Lower leg skin (tissue), 4 donors: ENCODE measurements at regions not wholly inside any gene's neighbourhood (a gene's known extent, or its start where the extent isn't known, plus 50 kb on each side); places are given as distances from the start of the nearest gene placed in this dataset.

ENCODE experiments used
- DNase-seq, 2 donors: peaks; one replicate each; pipeline ENCODE4 v3.0.0-alpha.2; 2019; ENCODE audit warnings: low spot score in 2 of 2
- H3K4me3 ChIP-seq: fragments of 200-600 bp; sonication (generic); 2 replicates; pipeline ENCODE4 v1.5.1; 2017; ENCODE audit warnings: mild to moderate bottlenecking, low read depth; ENCODE audit not compliant: poor library complexity, severe bottlenecking
- CTCF ChIP-seq, 3 donors: fragments of 450-650 bp; IDR thresholded peaks; one replicate each; pipeline ENCODE4 v1.5.1; 2016; ENCODE audit warnings: antibody characterized with exemption in 3 of 3, mild to moderate bottlenecking in 3 of 3, moderate library complexity in 2 of 3
- POLR2A ChIP-seq, 2 donors: fragments of 450-650 bp; IDR thresholded peaks; one replicate each; pipeline ENCODE4 v1.6.1; 2016 to 2017; ENCODE audit warnings: antibody characterized with exemption in 2 of 2, mild to moderate bottlenecking in 1 of 2, moderate library complexity in 1 of 2
- WGBS, 2 donors: methylation state at CpG; one replicate each; pipeline ENCODE4 v1.1.5; 2018; 5-methylcytosine and 5-hydroxymethylcytosine counted together
- intact Hi-C: fragments of 100-400 bp; cut with DNase I; formaldehyde crosslinking; loops from one replicate; pipeline ENCODE4 v1.15.0; 2023; ENCODE audit warnings: low total_unique reads

- 70 to 86% methylated on average over 2 of the region's 2 CpGs for WGBS, 2 donors
- TF ChIP-seq CTCF (IDR thresholded peaks at IDR 0.05), result no peak
- no peak for TF ChIP-seq POLR2A (IDR thresholded peaks at IDR 0.05)
- no peak overlapping the region for H3K4me3 ChIP-seq
- no peak for DNase-seq
- intact Hi-C loops, result no loop called here
These were observed 349.8 kb upstream of the CPEB2 start for GRCh38 chr4:14652522-14652921.

GRCh38 chr4:14653338-14653737, 348.9 kb upstream of the CPEB2 start:
- H3K4me3 ChIP-seq, result no peak overlapping the region
- intact Hi-C loops, result no loop called here
- no peak for DNase-seq
- 64 to 73% methylated on average over 2 of the region's 2 CpGs for WGBS, 2 donors
- no peak for TF ChIP-seq CTCF (IDR thresholded peaks at IDR 0.05)

GRCh38 chr4:14659286-14659685, 343.0 kb upstream of the CPEB2 start:
- WGBS, 2 donors, result 58 to 65% methylated on average over 5 of the region's 5 CpGs
- no peak for DNase-seq
- H3K4me3 ChIP-seq, result no peak overlapping the region
- intact Hi-C loops, result no loop called here
- TF ChIP-seq CTCF (IDR thresholded peaks at IDR 0.05) (no peak), POLR2A (IDR thresholded peaks at IDR 0.05) (no peak)

GRCh38 chr4:14667624-14668151, 334.6 kb upstream of the CPEB2 start:
- TF ChIP-seq POLR2A (IDR thresholded peaks at IDR 0.05) (no peak), CTCF (IDR thresholded peaks at IDR 0.05) (no peak)
- DNase-seq, result no peak
- 58 to 61% methylated on average over 2 of the region's 2 CpGs for WGBS, 2 donors
- intact Hi-C loops, result no loop called here
- no peak overlapping the region for H3K4me3 ChIP-seq

- no peak for DNase-seq
- 38 to 53% methylated on average over 1 of the region's 1 CpG for WGBS, 2 donors
- no peak overlapping the region for H3K4me3 ChIP-seq
- intact Hi-C loops, result no loop called here
- TF ChIP-seq POLR2A (IDR thresholded peaks at IDR 0.05) (no peak), CTCF (IDR thresholded peaks at IDR 0.05) (no peak)
These were observed 334.0 kb upstream of the CPEB2 start for GRCh38 chr4:14668296-14668695.

- 75 to 82% methylated on average over 5 of the region's 5 CpGs for WGBS, 2 donors
- TF ChIP-seq CTCF (IDR thresholded peaks at IDR 0.05) (no peak), POLR2A (IDR thresholded peaks at IDR 0.05) (no peak)
- DNase-seq, result no peak
- no peak overlapping the region for H3K4me3 ChIP-seq
- intact Hi-C loops, result no loop called here
These were observed 332.9 kb upstream of the CPEB2 start for GRCh38 chr4:14669371-14669770.
